Lung (tissue), 11 donors: ENCODE measurements at regions not wholly inside any gene's neighbourhood (a gene's known extent, or its start where the extent isn't known, plus 50 kb on each side); places are given as distances from the start of the nearest gene placed in this dataset.

Experiments
- ATAC-seq: fragments of 200-7000 bp; cut with Tn5 transposase; one replicate; pipeline ENCODE4 v1.9.1; 2020; ENCODE audit warnings: moderate number of reproducible peaks; ENCODE audit not compliant: insufficient read depth, low FRiP score
- DNase-seq, 3 donors: peaks; one replicate each; pipeline ENCODE4 v3.0.0-alpha.2; 2013 to 2017
- H3K27ac ChIP-seq, 2 donors: one replicate each; pipeline ENCODE4 v1.5.1; 2013; ENCODE audit warnings: mild to moderate bottlenecking in 2 of 2, moderate library complexity in 2 of 2, control low read depth in 1 of 2, inconsistent platforms in 1 of 2, low read depth in 1 of 2, low read length in 1 of 2
- H3K27me3 ChIP-seq, 3 donors: one replicate each; pipeline ENCODE4 v1.5.1; 2013; ENCODE audit warnings: low read length in 2 of 3; ENCODE audit not compliant: control insufficient read depth in 3 of 3, insufficient read depth in 3 of 3
- H3K36me3 ChIP-seq, 4 donors: one replicate each; pipeline ENCODE4 v1.5.1; 2013; ENCODE audit warnings: low read length in 4 of 4, mild to moderate bottlenecking in 1 of 4, moderate library complexity in 1 of 4; ENCODE audit not compliant: control insufficient read depth in 4 of 4, insufficient read depth in 4 of 4
- H3K4me1 ChIP-seq, 5 donors: one replicate each; pipeline ENCODE4 v1.5.1; 2013; ENCODE audit warnings: low read length in 5 of 5, mild to moderate bottlenecking in 2 of 5, moderate library complexity in 1 of 5; ENCODE audit not compliant: control insufficient read depth in 5 of 5, insufficient read depth in 5 of 5
- H3K4me3 ChIP-seq: one replicate; pipeline ENCODE4 v1.5.1; 2013; ENCODE audit warnings: mild to moderate bottlenecking, control low read depth, moderate library complexity
- H3K9ac ChIP-seq, 2 donors: one replicate each; pipeline ENCODE4 v1.5.1; 2013; ENCODE audit warnings: low read length in 2 of 2, control low read depth in 1 of 2; ENCODE audit not compliant: insufficient read depth in 1 of 2
- H3K9me3 ChIP-seq, 4 donors: one replicate each; pipeline ENCODE4 v1.5.1; 2013; ENCODE audit warnings: low read length in 3 of 4, mild to moderate bottlenecking in 1 of 4, moderate library complexity in 1 of 4; ENCODE audit not compliant: control insufficient read depth in 4 of 4, insufficient read depth in 3 of 4
- CTCF ChIP-seq: IDR thresholded peaks from 2 replicates; pipeline ENCODE4 v1.5.1; 2012; ENCODE audit warnings: mild to moderate bottlenecking; ENCODE audit errors: control extremely low read depth, extremely low read depth
- WGBS, 2 donors: extraction: QIAGEN DNeasy Blood & Tissue Kit; methylation state at CpG; one replicate each; pipeline ENCODE4 v1.1.7; 2013; 5-methylcytosine and 5-hydroxymethylcytosine counted together
- donor health status: control.
- donor health status: control.
- donor health status: Bipolar disorder and iron deficiency.
- donor health status: healthy.
- donor health status: DM: yes; HTN: yes; CAD: no.

GRCh38 chr5:51273871-51274270, 109.4 kb upstream of the ISL1 start:
- WGBS, 2 donors: 76 to 81% methylated on average over 1 of the region's 1 CpG
- no peak overlapping the region for H3K27ac ChIP-seq
- no peak for TF ChIP-seq CTCF
- no peaks in the 10 kb centered on the region for H3K9me3 ChIP-seq
- no peaks in the 10 kb centered on the region for H3K27me3 ChIP-seq
- ATAC-seq (no peak), DNase-seq (no peak)
- no peaks in the 10 kb centered on the region for H3K4me1 ChIP-seq
- no peak overlapping the region for H3K9ac ChIP-seq
- no peaks in the 10 kb centered on the region for H3K36me3 ChIP-seq
- no peak overlapping the region for H3K4me3 ChIP-seq

- Histone ChIP-seq H3K36me3 (no peaks in the 10 kb centered on the region), H3K9me3 (no peaks in the 10 kb centered on the region), H3K4me3 (no peak overlapping the region), H3K27me3 (no peaks in the 10 kb centered on the region), H3K4me1 (no peaks in the 10 kb centered on the region), H3K27ac (no peak overlapping the region), H3K9ac (no peak overlapping the region)
- WGBS, 2 donors: 93% methylated on average over 9 of the region's 9 CpGs
- ATAC-seq (no peak), DNase-seq (no peak)
- TF ChIP-seq CTCF: no peak
Observed at GRCh38 chr5:51275428-51275827, 107.8 kb upstream of the ISL1 start.

GRCh38 chr5:51276250-51276649, 107.0 kb upstream of the ISL1 start:
- no peak for TF ChIP-seq CTCF

GRCh38 chr5:51278539-51278938, 104.7 kb upstream of the ISL1 start:
- H3K36me3 ChIP-seq: no peaks in the 10 kb centered on the region
- no peak for ATAC-seq
- H3K27me3 ChIP-seq: no peaks in the 10 kb centered on the region
- TF ChIP-seq CTCF: no peak
- 27 to 36% methylated on average over 3 of the region's 3 CpGs for WGBS, 2 donors
- DNase-seq: peak in 2 of 3 donors; percentile 12 to 13
- no peak overlapping the region for H3K9ac ChIP-seq
- no peaks in the 10 kb centered on the region for H3K9me3 ChIP-seq
- no peak overlapping the region for H3K4me3 ChIP-seq
- no peak overlapping the region for H3K27ac ChIP-seq
- H3K4me1 ChIP-seq: no peaks in the 10 kb centered on the region

More at GRCh38 chr5:51276250-51276649, 107.0 kb upstream of the ISL1 start:
- Histone ChIP-seq H3K4me3 (no peak overlapping the region), H3K36me3 (no peaks in the 10 kb centered on the region), H3K9ac (no peak overlapping the region), H3K27me3 (no peaks in the 10 kb centered on the region), H3K27ac (no peak overlapping the region), H3K4me1 (no peaks in the 10 kb centered on the region), H3K9me3 (no peaks in the 10 kb centered on the region)
- ATAC-seq (no peak), DNase-seq (no peak)
- WGBS, 2 donors: 85 to 98% methylated on average over 2 of the region's 2 CpGs
